DMS 273 treated with DMSO at 0.1 percent for 48 hours (cell line): ENCODE measurements at regions not wholly inside any gene's neighbourhood (a gene's known extent, or its start where the extent isn't known, plus 50 kb on each side); places are given as distances from the start of the nearest gene placed in this dataset.

Source experiments
- DNase-seq: peaks from one replicate; lab custom pipeline; 2025; lab: John Stamatoyannopoulos, UW

GRCh38 chr5:2184026-2184366 lies 301.3 kb upstream of the IRX4 start:
- DNase-seq, result no peak

DNA sequence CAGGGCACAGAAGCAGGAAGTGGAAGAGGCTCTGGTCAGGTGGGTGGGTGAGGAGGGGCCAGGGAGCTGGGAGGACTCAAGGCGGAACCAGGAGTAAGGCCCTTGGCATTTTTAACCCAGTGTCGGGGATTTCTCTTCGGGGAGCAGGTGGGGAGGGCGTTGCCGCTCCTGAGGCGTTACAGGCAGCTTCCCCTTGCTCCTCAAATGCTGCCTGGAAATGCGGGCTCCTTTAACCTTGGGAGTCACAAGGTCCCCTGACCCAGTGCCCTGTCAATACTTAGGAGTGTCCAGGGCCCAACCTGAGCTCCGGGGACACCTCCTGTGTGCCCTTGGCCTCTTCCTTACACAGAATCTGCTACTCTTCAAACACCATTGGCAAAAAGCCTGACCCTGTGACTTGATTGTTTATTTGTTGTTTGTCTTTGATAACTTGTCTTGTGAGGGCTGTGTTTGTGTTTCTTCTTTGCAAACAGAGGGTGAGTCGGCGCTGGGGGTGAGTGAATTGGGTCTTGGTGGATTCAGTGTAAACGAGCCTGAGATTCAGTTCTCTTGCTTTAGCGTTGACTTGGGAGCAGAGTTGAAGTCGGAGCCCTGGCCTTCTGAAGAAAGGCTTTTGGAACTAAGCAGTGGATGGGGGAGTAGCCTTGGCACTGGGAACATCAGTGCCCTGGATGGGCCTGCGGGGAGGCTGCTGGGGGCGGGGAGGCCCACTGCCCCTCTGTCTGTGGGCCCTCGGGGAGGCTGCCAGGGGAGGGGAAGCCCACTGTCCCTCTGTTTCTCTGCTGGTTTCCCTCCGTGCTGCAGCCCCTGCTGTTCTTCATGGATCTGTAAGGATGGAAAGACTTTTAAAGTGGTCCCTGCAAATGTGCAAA lies 300.7 kb upstream of the IRX4 start:
- no peak for DNase-seq

DNA sequence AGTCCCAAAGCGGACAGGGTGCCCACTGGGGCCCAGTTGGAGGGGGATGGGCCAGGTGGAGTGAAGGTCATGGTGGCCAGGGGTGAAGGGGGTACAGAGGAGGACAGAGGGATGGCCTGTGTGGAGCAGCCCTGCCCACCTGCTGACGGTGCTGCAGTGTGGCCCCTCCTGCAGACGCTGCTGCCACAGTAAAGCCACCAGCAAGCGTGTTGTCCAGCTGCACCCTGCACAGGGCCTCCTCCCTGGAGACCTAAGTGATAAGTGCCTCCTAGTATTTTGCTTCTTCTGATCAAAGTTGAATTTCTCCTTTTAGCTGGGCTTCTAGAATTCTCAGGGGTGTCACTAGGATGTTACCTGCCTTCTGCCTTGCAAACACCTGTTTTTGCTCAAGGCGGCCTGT lies 299.3 kb upstream of the IRX4 start:
- DNase-seq, result no peak

DNA sequence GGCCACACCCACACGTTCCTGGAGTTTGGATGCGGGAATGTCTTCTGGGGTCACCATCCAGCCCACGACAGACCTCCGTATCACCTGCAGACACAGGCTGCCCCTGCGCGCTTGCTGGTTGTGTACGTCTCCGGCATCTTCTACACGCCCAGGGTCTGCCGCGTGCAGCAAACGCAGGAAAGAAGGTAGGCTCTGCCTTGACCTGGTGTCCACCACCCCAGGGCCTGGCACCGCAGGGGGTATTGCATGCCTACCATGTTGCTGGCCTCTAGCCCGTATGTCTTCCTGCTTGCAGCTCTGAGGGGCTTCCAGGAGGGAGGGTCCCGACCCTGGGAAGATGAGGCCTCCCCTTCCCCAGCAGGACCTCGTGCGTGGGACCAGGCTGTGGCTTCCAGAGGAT lies 298.8 kb upstream of the IRX4 start:
- DNase-seq, result no peak

DNA sequence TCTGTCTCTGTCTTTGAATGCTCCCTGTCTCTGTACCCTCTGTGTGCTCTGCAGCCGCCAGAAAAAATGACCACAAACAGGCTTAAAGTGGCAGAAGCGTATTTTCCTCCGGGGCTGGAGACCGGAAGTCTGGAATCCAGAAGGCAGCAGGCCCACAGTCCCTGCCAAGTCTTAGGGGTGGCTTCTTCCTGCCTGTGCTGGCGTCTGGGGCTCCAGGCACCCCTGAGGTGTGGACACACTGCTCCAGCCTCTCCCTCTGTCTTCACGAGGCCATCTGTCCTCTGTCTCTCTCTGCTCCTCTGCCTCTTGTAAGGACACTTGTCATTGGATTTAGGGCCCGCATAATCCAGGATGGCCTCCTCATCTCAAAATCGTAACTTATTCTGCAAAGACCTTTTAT lies 298.4 kb upstream of the IRX4 start:
- DNase-seq, result no peak

DNA sequence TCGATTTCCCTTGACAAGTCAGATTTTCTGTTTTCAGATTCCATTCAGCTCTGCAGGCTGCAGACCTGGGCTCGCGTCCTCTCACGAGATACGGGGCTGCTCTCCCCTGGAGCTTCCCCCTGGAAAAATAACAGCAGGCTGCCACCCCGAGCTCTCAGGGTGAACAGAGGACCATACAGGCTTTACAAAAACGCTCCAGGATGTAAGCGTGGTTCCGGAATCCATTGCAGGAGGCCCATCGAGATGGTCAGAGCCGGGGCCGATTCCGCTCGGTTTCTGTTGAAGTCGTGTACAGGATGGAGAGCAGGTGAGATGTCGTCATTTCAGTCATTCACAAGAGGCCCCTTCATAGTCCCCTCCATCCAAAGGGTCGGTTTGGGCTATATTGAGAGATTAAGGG lies 297.7 kb upstream of the IRX4 start:
- DNase-seq, result no peak

DNA sequence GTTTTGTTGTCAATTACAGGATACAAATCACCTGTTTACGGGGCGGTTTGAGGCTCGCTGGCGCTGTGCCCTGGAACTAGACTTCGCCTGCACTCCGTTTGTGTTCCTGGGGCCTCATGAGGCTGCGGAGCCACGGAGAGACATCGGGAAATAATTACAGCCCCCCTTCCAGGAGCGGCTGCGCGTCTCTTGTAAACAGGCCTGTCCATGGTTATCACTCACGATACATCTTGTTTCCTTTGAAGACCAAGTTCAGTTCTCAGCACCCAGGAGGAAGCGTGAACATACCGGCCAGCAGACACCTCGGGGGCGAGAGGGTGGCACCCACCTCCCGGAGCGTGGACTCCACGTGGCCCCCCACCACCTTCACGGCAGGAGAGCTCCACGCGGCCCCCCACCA lies 297.1 kb upstream of the IRX4 start:
- no peak for DNase-seq

DNA sequence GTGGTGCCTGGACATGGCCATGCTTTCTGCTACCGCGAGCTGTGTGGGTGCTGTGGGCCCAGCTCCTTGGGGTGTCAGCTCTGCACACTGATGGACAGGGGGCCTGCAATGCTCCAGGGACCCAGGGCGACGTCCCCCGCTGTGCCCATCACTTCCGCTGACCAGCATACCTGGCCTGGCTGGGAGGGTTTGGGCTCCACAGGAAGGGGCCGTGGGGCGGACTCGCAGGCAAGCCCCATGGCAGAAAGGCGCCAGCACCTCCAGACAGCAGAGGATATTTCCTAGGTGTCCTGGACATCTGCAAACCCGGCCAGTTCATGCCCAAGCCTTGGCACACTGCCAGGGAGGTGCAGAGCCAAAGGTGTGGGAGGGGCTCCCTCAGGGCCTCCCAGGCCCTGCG lies 295.8 kb upstream of the IRX4 start:
- DNase-seq, result no peak

- no peak for DNase-seq
Measured at GRCh38 chr5:2178071-2178477, 295.3 kb upstream of the IRX4 start.

DNA sequence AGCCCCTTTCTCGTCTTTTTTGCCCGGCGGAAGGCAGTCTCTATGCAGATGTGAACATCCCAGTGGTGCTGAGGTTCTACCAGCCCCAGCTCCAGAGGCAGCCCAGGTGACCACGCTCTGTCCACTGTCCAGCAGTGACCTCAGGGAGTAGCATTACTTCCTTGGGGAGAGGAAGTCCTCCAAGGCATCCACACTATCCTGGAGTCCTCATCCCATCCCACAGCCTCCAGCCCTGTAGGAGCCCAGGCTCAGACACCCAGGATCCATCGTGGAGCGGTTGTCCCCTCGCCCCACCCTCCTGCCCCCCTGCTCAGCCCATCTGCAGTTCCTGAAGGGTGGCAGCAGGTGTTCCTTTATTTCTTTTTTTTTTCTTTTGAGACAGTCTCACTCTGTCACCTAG lies 294.5 kb upstream of the IRX4 start:
- no peak for DNase-seq

DNA sequence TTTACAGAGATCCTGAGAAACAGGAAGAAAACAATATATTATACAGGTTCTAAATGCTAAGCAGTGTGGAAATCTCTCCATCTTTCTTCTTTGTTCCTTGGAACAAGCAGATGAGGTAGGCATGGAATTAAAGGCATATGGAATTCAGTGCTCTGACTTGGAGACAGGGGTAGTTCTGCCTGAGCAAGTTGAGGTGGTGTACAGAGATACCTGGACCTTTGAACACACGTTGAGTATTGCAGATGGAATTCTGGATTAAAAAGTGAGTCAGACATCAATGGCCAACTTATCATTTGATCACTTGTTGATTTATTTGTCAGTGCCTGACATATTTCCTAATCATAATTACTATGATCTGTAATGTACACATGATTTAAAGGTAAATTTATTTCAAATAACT lies 293.9 kb upstream of the IRX4 start:
- no peak for DNase-seq

GRCh38 chr5:2175842-2176404 lies 293.2 kb upstream of the IRX4 start:
- DNase-seq, result no peak

- no peak for DNase-seq
Measured at GRCh38 chr5:2175041-2175440, 292.3 kb upstream of the IRX4 start.

DNA sequence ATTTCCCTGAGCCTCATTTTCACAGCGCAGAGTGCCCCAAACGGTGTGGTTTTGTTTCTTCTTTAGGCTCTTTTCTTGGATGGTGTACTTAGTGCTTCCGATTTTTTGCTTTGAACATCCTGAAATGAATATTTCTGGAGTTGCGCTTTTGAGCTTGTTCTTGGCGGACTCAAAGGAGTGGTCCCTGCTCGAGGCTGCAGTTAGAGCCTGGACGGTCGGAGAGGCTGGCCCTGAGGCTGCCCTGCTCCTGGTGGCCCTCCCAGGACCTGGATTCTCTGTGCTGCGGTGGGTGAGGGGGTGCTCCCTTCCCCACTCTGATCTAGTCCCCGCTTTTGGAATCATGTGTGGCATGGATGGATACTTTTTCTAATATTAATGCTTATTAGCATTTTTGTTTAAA lies 291.8 kb upstream of the IRX4 start:
- DNase-seq, result no peak

DNA sequence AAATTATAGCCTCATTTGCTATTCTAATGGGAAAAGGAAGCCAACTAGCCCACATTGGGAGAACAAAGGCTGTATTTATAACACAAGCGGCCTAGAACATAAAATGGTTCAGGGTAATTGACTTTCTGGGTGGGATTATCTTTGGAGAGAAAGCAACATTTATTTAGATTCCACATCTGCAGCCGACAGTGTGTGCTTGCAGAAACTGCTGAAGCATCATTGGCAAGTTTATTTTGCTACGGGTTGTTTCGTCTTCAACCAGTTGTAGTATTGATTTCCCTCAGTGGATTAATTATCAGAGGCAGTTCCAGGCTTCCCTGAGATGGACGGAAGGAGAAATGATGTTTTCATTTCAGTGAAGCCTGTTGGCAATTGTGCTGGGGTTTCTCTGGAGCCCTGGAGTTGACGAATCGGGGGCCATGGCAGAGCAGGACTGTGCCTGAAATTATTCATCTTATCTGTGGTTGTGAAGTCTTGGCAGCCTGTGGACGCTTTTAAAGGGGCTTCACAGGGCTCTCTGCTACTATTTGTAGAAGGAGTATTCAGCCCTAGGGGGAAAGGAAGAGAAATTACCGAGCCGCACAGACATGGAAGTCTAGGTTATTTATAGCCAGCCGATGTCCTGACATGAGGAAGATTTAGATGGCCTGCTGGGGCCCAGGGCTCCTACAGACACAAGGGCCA lies 290.6 kb upstream of the IRX4 start:
- DNase-seq, result no peak

- DNase-seq, result no peak
Measured at GRCh38 chr5:2172471-2172870, 289.7 kb upstream of the IRX4 start.

- DNase-seq, result no peak
Measured at GRCh38 chr5:2170761-2171160, 288.0 kb upstream of the IRX4 start.

GRCh38 chr5:2169850-2170760 lies 287.4 kb upstream of the IRX4 start:
- no peak for DNase-seq

DNA sequence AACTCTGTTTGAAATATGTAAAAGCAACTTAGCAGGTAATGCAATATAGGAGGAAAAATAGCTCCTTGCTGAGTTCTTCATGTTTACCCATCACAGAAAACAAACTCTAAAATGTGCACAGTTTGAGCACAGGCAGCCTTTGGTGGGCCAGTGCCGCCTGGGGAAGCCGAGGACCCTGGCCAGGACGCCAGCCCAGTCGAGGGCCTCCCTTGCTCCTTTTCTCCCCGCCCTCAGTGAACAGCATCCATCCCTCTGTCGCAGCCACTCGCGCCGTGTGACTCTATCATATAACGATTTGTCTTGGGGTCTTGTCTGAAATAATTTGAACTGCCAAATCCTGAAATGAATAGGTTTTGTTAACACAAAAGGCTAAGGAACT lies 286.7 kb upstream of the IRX4 start:
- DNase-seq, result no peak

DNA sequence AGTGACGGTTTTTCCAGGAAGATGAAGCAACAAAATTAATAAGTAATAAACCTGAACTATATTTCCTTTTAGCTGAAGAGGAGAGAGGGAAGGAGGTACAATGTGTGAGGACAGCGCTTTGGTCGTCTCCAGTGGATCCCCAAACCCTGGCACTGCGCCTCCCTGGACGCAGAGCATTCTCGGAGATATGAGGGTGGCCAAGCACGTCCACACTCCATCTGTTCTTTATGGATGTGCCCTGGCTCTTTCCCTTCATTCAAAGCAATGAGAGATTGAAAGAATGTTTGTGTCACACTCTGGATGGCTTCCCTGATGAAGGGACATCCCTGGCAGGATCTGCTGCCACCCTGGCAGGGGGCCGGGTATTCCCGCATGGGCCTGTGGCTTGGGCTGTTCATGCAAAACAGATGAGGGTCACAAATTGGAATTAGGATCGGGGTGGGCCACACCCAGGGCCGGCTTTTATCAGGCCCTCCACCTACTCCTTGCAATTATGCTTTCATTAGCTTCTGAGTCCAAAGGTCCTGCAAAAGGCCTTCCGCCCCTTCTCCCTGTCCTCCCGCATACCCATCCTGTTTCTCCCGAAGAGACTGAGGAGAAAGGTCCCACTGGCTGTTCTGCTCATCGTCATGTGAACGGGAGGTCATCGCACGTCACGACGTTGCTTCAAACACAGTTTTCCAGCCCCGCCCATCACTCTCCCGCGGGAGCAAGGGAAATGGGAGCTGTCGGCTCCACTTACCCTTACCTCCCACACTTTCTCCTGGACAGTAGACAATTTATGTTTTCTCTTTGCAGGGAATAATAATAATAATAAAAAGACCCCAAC lies 286.1 kb upstream of the IRX4 start:
- no peak for DNase-seq

GRCh38 chr5:2167671-2168070 lies 284.9 kb upstream of the IRX4 start:
- no peak for DNase-seq

GRCh38 chr5:2166979-2167377 lies 284.3 kb upstream of the IRX4 start:
- DNase-seq, result no peak
